ENCODE measurements at regions not wholly inside any gene's neighbourhood (a gene's known extent, or its start where the extent isn't known, plus 50 kb on each side); places are given as distances from the start of the nearest gene placed in this dataset.

GRCh38 chr5:107043665-107044064, 627.1 kb downstream of the EFNA5 start:
- H3K4me2 ChIP-seq (ENCODE audit: low read length): no peak overlapping the region
- TF ChIP-seq EZH2phosphoT487 (IDR thresholded peaks at IDR 0.05; ENCODE audit: low read depth): no peak
- TF ChIP-seq CTCF (IDR thresholded peaks at IDR 0.05; ENCODE audit: low read depth, low read length): no peak
- no peak overlapping the region for H3K9ac ChIP-seq (ENCODE audit: low read length)
- H3K4me3 ChIP-seq (ENCODE audit: low read length): no peak overlapping the region
- H3K4me1 ChIP-seq (ENCODE audit: low read length): no peaks in the 10 kb centered on the region
- H3K9me3 ChIP-seq (ENCODE audit: insufficient read depth, low read length): no peaks in the 10 kb centered on the region
- no peaks in the 10 kb centered on the region for H3K36me3 ChIP-seq (replicated peaks; ENCODE audit: low read depth, low read length)
- no peaks in the 10 kb centered on the region for H4K20me1 ChIP-seq (ENCODE audit: insufficient read depth, low read length)
- H3K79me2 ChIP-seq (ENCODE audit: low read length): no peaks in the 10 kb centered on the region
- H2AFZ ChIP-seq (ENCODE audit: low read depth, low read length): no peak overlapping the region
- H3K27me3 ChIP-seq (ENCODE audit: low read depth, low read length): no peaks in the 10 kb centered on the region
- H3K27ac ChIP-seq (ENCODE audit: low read length): no peak overlapping the region

GRCh38 chr5:107040907-107041306, 629.8 kb downstream of the EFNA5 start:
- no peak overlapping the region for H3K9ac ChIP-seq (ENCODE audit: low read length)
- H3K79me2 ChIP-seq (ENCODE audit: low read length): no peaks in the 10 kb centered on the region
- no peaks in the 10 kb centered on the region for H3K27me3 ChIP-seq (ENCODE audit: low read depth, low read length)
- no peak overlapping the region for H2AFZ ChIP-seq (ENCODE audit: low read depth, low read length)
- H3K4me3 ChIP-seq (ENCODE audit: low read length): no peak overlapping the region
- H3K9me3 ChIP-seq (ENCODE audit: insufficient read depth, low read length): no peaks in the 10 kb centered on the region
- no peaks in the 10 kb centered on the region for H4K20me1 ChIP-seq (ENCODE audit: insufficient read depth, low read length)
- TF ChIP-seq EZH2phosphoT487 (IDR thresholded peaks at IDR 0.05; ENCODE audit: low read depth) (no peak), CTCF (IDR thresholded peaks at IDR 0.05; ENCODE audit: low read depth, low read length) (no peak)
- H3K4me1 ChIP-seq (ENCODE audit: low read length): no peaks in the 10 kb centered on the region
- no peaks in the 10 kb centered on the region for H3K36me3 ChIP-seq (replicated peaks; ENCODE audit: low read depth, low read length)
- no peak overlapping the region for H3K27ac ChIP-seq (ENCODE audit: low read length)
- no peak overlapping the region for H3K4me2 ChIP-seq (ENCODE audit: low read length)

- Histone ChIP-seq H3K9me3 (ENCODE audit: insufficient read depth, low read length) (no peaks in the 10 kb centered on the region), H3K36me3 (replicated peaks; ENCODE audit: low read depth, low read length) (no peaks in the 10 kb centered on the region), H3K9ac (ENCODE audit: low read length) (no peak overlapping the region), H3K4me2 (ENCODE audit: low read length) (no peak overlapping the region), H4K20me1 (ENCODE audit: insufficient read depth, low read length) (no peaks in the 10 kb centered on the region), H2AFZ (ENCODE audit: low read depth, low read length) (no peak overlapping the region), H3K79me2 (ENCODE audit: low read length) (no peaks in the 10 kb centered on the region), H3K4me3 (ENCODE audit: low read length) (no peak overlapping the region), H3K27me3 (ENCODE audit: low read depth, low read length) (no peaks in the 10 kb centered on the region), H3K4me1 (ENCODE audit: low read length) (peaks cover 5% of the 10 kb centered on the region; the same call in 1 of the 2 replicates), H3K27ac (ENCODE audit: low read length) (no peak overlapping the region)
- TF ChIP-seq CTCF (IDR thresholded peaks at IDR 0.05; ENCODE audit: low read depth, low read length) (no peak), EZH2phosphoT487 (IDR thresholded peaks at IDR 0.05; ENCODE audit: low read depth) (no peak)
Measured at GRCh38 chr5:107032629-107033028, 638.1 kb downstream of the EFNA5 start.

GRCh38 chr5:107028938-107029337, 641.8 kb downstream of the EFNA5 start:
- no peak overlapping the region for H3K27ac ChIP-seq (ENCODE audit: low read length)
- no peaks in the 10 kb centered on the region for H4K20me1 ChIP-seq (ENCODE audit: insufficient read depth, low read length)
- no peak overlapping the region for H3K4me2 ChIP-seq (ENCODE audit: low read length)
- no peaks in the 10 kb centered on the region for H3K9me3 ChIP-seq (ENCODE audit: insufficient read depth, low read length)
- H3K4me1 ChIP-seq (ENCODE audit: low read length): peaks cover 13% of the 10 kb centered on the region
- no peak overlapping the region for H3K4me3 ChIP-seq (ENCODE audit: low read length)
- no peaks in the 10 kb centered on the region for H3K27me3 ChIP-seq (ENCODE audit: low read depth, low read length)
- no peaks in the 10 kb centered on the region for H3K36me3 ChIP-seq (replicated peaks; ENCODE audit: low read depth, low read length)
- no peak for TF ChIP-seq CTCF (IDR thresholded peaks at IDR 0.05; ENCODE audit: low read depth, low read length)
- TF ChIP-seq EZH2phosphoT487 (IDR thresholded peaks at IDR 0.05; ENCODE audit: low read depth): no peak
- H3K79me2 ChIP-seq (ENCODE audit: low read length): no peaks in the 10 kb centered on the region
- no peak overlapping the region for H3K9ac ChIP-seq (ENCODE audit: low read length)
- H2AFZ ChIP-seq (ENCODE audit: low read depth, low read length): no peak overlapping the region
